ENCODE measurements at regions not wholly inside any gene's neighbourhood (a gene's known extent, or its start where the extent isn't known, plus 50 kb on each side); places are given as distances from the start of the nearest gene placed in this dataset.

DNA sequence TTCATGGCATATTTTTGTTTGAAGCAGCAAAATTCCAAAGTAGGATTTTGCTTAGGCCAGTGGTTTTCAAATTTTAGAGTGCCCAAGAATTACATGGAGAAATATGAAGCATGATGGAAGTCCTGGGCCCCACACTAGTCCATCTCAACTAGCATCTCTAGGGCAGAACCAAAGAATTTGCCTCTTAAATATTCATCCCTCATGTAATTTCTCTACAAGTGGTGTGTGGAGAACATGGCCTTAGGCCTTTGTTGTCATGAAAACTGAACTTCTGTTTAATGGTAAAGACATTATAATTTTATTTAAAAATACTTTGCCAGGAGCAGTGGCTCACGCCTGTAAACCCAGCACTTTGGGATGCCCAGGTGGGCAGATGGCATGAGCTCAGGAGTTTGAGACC, 75.9 kb upstream of the CCNG1 start:
- peaks cover 8% of the 10 kb centered on the region for H3K27me3 Mint-ChIP-seq
- TF ChIP-seq EZH2 (IDR thresholded peaks at IDR 0.05; ENCODE audit: borderline replicate concordance, insufficient read depth, low read depth, low read length, poor library complexity, severe bottlenecking): no peak
- TF ChIP-seq CTCF (IDR thresholded peaks at IDR 0.05): no peak
- Histone ChIP-seq H3K4me3 (ENCODE audit: control extremely low read depth in 1 of 5, extremely low read depth in 1 of 5, insufficient read depth in 1 of 5, low read depth in 2 of 5, low read length in 4 of 5) (no peak overlapping the region), H3K9ac (ENCODE audit: low read length) (no peak overlapping the region), H3K79me2 (ENCODE audit: control insufficient read depth, insufficient read depth, low read length) (no peaks in the 10 kb centered on the region), H3K36me3 (replicated peaks in 1 of 2; ENCODE audit: control extremely low read depth in 1 of 2, control insufficient read depth in 1 of 2, extremely low read depth in 1 of 2, insufficient read depth in 2 of 2, low read length in 1 of 2) (no peaks in the 10 kb centered on the region), H3K27me3 (replicated peaks in 1 of 4; ENCODE audit: control extremely low read depth in 1 of 4, control insufficient read depth in 3 of 4, insufficient read depth in 4 of 4, low read length in 3 of 4) (peaks cover 0 to 4% (median 1%) of the 10 kb centered on the region in 4 experiments), H2AFZ (ENCODE audit: insufficient read depth, low read depth, low read length, poor library complexity, severe bottlenecking) (no peak overlapping the region), H3K4me1 (ENCODE audit: control insufficient read depth in 2 of 2, insufficient read depth in 2 of 2, low read length in 2 of 2) (no peaks in the 10 kb centered on the region), H4K20me1 (ENCODE audit: control insufficient read depth, insufficient read depth, low read length, poor library complexity, severe bottlenecking) (no peaks in the 10 kb centered on the region), H3K4me2 (replicated peaks; ENCODE audit: low read depth, low read length, poor library complexity, severe bottlenecking) (no peak overlapping the region), H3K9me3 (ENCODE audit: control extremely low read depth in 1 of 3, control insufficient read depth in 2 of 3, insufficient read depth in 1 of 3, low read length in 2 of 3) (peaks cover 0 to 7% (median 5%) of the 10 kb centered on the region in 3 donors), H3K27ac (ENCODE audit: low read length in 2 of 2) (no peak overlapping the region)
- no peak overlapping the region for H3K27ac Mint-ChIP-seq
- no peak for DNase-seq
- H3K4me1 Mint-ChIP-seq: no peaks in the 10 kb centered on the region
- no peak for ATAC-seq (ENCODE audit: low read depth)
- intact Hi-C loops (cut with micrococcal nuclease): no loop called here
- CTCF ChIA-PET: no interaction called here
- POLR2A ChIA-PET: no interaction called here
- no peak overlapping the region for H3K4me3 Mint-ChIP-seq
- WGBS (ENCODE audit: insufficient coverage): 100% methylated on average over 1 of the region's 1 CpG
- no peaks in the 10 kb centered on the region for H3K9me3 Mint-ChIP-seq (ENCODE audit: insufficient read depth)

DNA sequence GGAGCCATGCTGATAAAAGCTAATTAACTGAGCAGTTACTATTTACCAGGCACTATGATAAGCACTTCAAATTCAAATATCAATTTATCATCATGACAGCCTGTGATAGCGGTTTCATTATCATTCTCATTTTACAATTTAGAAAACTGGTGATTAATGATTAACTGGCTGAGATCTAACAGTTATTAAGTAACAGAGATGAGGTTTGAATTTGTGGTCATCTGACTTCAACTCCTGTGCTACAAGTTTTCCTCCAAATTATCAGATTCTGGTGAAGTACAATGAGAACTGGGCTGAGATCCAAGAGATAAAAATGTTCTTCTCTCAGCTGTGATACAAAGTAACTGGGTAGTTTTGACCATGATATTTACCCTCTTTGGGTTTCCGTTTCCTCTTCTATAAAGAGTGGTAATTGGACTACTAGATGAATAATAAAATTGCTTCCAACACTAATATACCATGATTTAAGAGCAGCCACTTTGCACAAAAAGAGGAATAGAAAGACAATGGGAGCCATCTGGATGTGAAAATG, 74.5 kb upstream of the CCNG1 start:
- Mint-ChIP-seq H3K27me3 (peaks cover 8% of the 10 kb centered on the region), H3K27ac (no peak overlapping the region), H3K4me3 (no peak overlapping the region), H3K4me1 (no peaks in the 10 kb centered on the region), H3K9me3 (ENCODE audit: insufficient read depth) (no peaks in the 10 kb centered on the region)
- Histone ChIP-seq H3K4me1 (ENCODE audit: control insufficient read depth in 2 of 2, insufficient read depth in 2 of 2, low read length in 2 of 2) (no peaks in the 10 kb centered on the region), H3K4me3 (ENCODE audit: control extremely low read depth in 1 of 5, extremely low read depth in 1 of 5, insufficient read depth in 1 of 5, low read depth in 2 of 5, low read length in 4 of 5) (no peak overlapping the region), H2AFZ (ENCODE audit: insufficient read depth, low read depth, low read length, poor library complexity, severe bottlenecking) (no peak overlapping the region), H3K27ac (ENCODE audit: low read length in 2 of 2) (no peak overlapping the region), H3K9ac (ENCODE audit: low read length) (no peak overlapping the region), H3K36me3 (replicated peaks in 1 of 2; ENCODE audit: control extremely low read depth in 1 of 2, control insufficient read depth in 1 of 2, extremely low read depth in 1 of 2, insufficient read depth in 2 of 2, low read length in 1 of 2) (no peaks in the 10 kb centered on the region), H3K4me2 (replicated peaks; ENCODE audit: low read depth, low read length, poor library complexity, severe bottlenecking) (no peak overlapping the region), H4K20me1 (ENCODE audit: control insufficient read depth, insufficient read depth, low read length, poor library complexity, severe bottlenecking) (no peaks in the 10 kb centered on the region), H3K79me2 (ENCODE audit: control insufficient read depth, insufficient read depth, low read length) (no peaks in the 10 kb centered on the region), H3K9me3 (ENCODE audit: control extremely low read depth in 1 of 3, control insufficient read depth in 2 of 3, insufficient read depth in 1 of 3, low read length in 2 of 3) (peaks cover 0 to 7% (median 5%) of the 10 kb centered on the region in 3 donors), H3K27me3 (replicated peaks in 1 of 4; ENCODE audit: control extremely low read depth in 1 of 4, control insufficient read depth in 3 of 4, insufficient read depth in 4 of 4, low read length in 3 of 4) (peaks cover 0 to 4% (median 1%) of the 10 kb centered on the region in 4 experiments)
- CTCF ChIA-PET: interaction anchor here (1.4 kb wide), 1 partner anchor 46 kb away, joined by 4 read pairs; no protein-coding TSS in a partner anchor
- no CpG with 5 or more reads among the region's 2 CpGs for WGBS (ENCODE audit: insufficient coverage)
- POLR2A ChIA-PET: no interaction called here
- ATAC-seq (ENCODE audit: low read depth) (no peak), DNase-seq (no peak)
- intact Hi-C loops (cut with micrococcal nuclease): no loop called here
- TF ChIP-seq CTCF (IDR thresholded peaks at IDR 0.05) (no peak), EZH2 (IDR thresholded peaks at IDR 0.05; ENCODE audit: borderline replicate concordance, insufficient read depth, low read depth, low read length, poor library complexity, severe bottlenecking) (no peak)

All from B cell (primary cell).